Osteocyte (in vitro differentiated cells): ENCODE measurements at regions not wholly inside any gene's neighbourhood (a gene's known extent, or its start where the extent isn't known, plus 50 kb on each side); places are given as distances from the start of the nearest gene placed in this dataset.

Source experiments
- DNase-seq: peaks from one replicate; pipeline ENCODE4 v3.0.0; 2021; ENCODE audit warnings: mixed read lengths; ENCODE audit not compliant: unreplicated experiment; ENCODE audit errors: extremely low spot score
- H3K27ac Mint-ChIP-seq: one replicate; pipeline ENCODE4 v1.8.0; 2021; ENCODE audit warnings: mild to moderate bottlenecking, mixed read lengths; ENCODE audit not compliant: unreplicated experiment
- H3K27me3 Mint-ChIP-seq: one replicate; pipeline ENCODE4 v1.8.0; 2021; ENCODE audit warnings: mixed read lengths; ENCODE audit not compliant: unreplicated experiment
- H3K36me3 Mint-ChIP-seq: one replicate; pipeline ENCODE4 v1.8.0; 2021; ENCODE audit warnings: mixed read lengths; ENCODE audit not compliant: unreplicated experiment
- H3K4me1 Mint-ChIP-seq: one replicate; pipeline ENCODE4 v1.8.0; 2021; ENCODE audit warnings: mixed read lengths; ENCODE audit not compliant: unreplicated experiment
- H3K4me3 Mint-ChIP-seq: one replicate; pipeline ENCODE4 v1.8.0; 2021; ENCODE audit warnings: mild to moderate bottlenecking, moderate library complexity, mixed read lengths; ENCODE audit not compliant: unreplicated experiment
- H3K9me3 Mint-ChIP-seq: one replicate; pipeline ENCODE4 v1.8.0; 2021; ENCODE audit warnings: mixed read lengths; ENCODE audit not compliant: unreplicated experiment
- TF ChIP-seq, protein P1 (sequence below): fragments of 200-600 bp; sonication (generic); IDR thresholded peaks from 2 replicates; pipeline ENCODE4 v1.5.0; 2021; ENCODE audit warnings: antibody characterized with exemption, mild to moderate bottlenecking, moderate library complexity

DNA sequence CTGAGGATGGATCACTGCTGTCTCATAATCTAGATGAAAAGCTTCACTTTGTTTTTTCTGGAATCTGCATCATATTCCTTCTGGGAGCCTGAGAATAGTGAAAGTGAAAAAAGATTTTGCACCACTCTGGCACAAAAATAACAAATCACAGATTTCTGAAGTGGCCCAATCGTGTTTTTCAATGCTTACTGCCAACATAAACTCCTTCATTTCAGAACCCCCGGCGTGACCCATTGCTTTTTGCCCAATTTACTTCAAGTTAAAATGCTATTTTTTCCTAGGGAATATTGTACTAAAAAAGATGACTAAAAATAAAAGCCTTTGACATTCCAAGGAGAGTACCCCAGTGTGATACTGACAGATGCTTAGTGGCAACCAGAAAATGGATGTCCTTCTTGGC, 53.7 kb upstream of the ANK3 start:
- Mint-ChIP-seq H3K9me3 (no peaks in the 10 kb centered on the region), H3K4me3 (no peak overlapping the region), H3K36me3 (no peaks in the 10 kb centered on the region), H3K27ac (peak overlapping the region; percentile 79), H3K4me1 (peaks cover 47% of the 10 kb centered on the region), H3K27me3 (no peaks in the 10 kb centered on the region)
- no peak for DNase-seq
- TF ChIP-seq, protein P1, sequence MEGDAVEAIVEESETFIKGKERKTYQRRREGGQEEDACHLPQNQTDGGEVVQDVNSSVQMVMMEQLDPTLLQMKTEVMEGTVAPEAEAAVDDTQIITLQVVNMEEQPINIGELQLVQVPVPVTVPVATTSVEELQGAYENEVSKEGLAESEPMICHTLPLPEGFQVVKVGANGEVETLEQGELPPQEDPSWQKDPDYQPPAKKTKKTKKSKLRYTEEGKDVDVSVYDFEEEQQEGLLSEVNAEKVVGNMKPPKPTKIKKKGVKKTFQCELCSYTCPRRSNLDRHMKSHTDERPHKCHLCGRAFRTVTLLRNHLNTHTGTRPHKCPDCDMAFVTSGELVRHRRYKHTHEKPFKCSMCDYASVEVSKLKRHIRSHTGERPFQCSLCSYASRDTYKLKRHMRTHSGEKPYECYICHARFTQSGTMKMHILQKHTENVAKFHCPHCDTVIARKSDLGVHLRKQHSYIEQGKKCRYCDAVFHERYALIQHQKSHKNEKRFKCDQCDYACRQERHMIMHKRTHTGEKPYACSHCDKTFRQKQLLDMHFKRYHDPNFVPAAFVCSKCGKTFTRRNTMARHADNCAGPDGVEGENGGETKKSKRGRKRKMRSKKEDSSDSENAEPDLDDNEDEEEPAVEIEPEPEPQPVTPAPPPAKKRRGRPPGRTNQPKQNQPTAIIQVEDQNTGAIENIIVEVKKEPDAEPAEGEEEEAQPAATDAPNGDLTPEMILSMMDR = no peak

DNA sequence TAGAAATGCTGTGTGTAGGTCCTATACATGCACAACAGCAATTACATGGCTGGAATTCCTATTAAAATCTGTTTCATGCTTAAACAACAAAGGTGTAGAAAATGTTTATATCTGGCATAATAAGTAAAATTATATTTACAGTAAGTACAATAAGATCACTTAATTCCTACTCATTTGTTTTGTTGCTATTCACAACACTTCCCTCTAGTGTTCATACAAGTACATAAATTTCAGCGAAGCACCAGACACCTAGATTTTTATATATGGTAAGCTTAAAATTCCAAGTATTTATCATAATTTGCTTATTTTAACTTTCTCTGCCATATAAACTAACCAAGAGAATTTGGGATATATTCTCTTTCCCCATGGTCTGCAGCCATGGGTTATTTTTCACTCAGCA, 51.8 kb upstream of the ANK3 start:
- TF ChIP-seq, protein P1 = peak; percentile 55
- H3K9me3 Mint-ChIP-seq = no peaks in the 10 kb centered on the region
- peaks cover 37% of the 10 kb centered on the region for H3K4me1 Mint-ChIP-seq
- no peak overlapping the region for H3K4me3 Mint-ChIP-seq
- H3K27ac Mint-ChIP-seq = no peak overlapping the region
- H3K36me3 Mint-ChIP-seq = no peaks in the 10 kb centered on the region
- DNase-seq = no peak
- H3K27me3 Mint-ChIP-seq = no peaks in the 10 kb centered on the region

DNA sequence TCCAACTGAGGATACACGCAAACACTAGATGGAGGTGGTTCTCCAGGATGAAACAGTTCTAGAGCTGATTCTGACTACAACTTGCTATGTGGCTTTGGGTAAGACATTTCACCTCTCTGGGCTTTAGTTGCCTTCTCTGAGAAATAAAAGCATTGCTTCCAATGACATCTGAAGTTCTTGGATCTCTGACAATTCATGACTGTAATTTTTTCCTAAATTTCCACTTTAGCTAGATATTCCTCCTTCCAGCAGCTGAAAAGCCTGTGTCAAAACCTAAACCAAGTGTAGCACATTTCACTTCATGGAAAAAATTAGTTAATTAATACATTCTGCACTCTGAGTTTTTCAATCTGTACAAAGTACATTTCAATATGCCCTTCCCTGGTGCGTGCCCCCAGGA, 50.0 kb upstream of the ANK3 start:
- no peaks in the 10 kb centered on the region for H3K9me3 Mint-ChIP-seq
- H3K27me3 Mint-ChIP-seq = no peaks in the 10 kb centered on the region
- H3K27ac Mint-ChIP-seq = no peak overlapping the region
- H3K36me3 Mint-ChIP-seq = no peaks in the 10 kb centered on the region
- no peak overlapping the region for H3K4me3 Mint-ChIP-seq
- TF ChIP-seq, protein P1 = no peak
- H3K4me1 Mint-ChIP-seq = peaks cover 18% of the 10 kb centered on the region
- no peak for DNase-seq
